GM12874 (cell line): ENCODE measurements at regions not wholly inside any gene's neighbourhood (a gene's known extent, or its start where the extent isn't known, plus 50 kb on each side); places are given as distances from the start of the nearest gene placed in this dataset.

Source experiments
- CTCF ChIP-seq: IDR thresholded peaks from 2 replicates; pipeline ENCODE4 v1.5.1; 2011; ENCODE audit warnings: low read depth, mild to moderate bottlenecking, control low read depth, low read length, moderate library complexity; ENCODE audit not compliant: insufficient read depth

GRCh38 chr9:106697390-106697749 is 165.6 kb upstream of the ZNF462 start:
- TF ChIP-seq CTCF: no peak

GRCh38 chr9:106697750-106698502 is 165.0 kb upstream of the ZNF462 start:
- no peak for TF ChIP-seq CTCF

GRCh38 chr9:106700676-106701075 is 162.3 kb upstream of the ZNF462 start:
- no peak for TF ChIP-seq CTCF

- no peak for TF ChIP-seq CTCF
Observed at GRCh38 chr9:106701611-106702010, 161.4 kb upstream of the ZNF462 start.

- TF ChIP-seq CTCF: no peak
Observed at GRCh38 chr9:106704056-106704615, 158.8 kb upstream of the ZNF462 start.

- TF ChIP-seq CTCF: no peak
Observed at GRCh38 chr9:106707291-106707690, 155.7 kb upstream of the ZNF462 start.

- no peak for TF ChIP-seq CTCF
Observed at GRCh38 chr9:106707738-106708474, 155.1 kb upstream of the ZNF462 start.
